GM12878 (cell line): ENCODE measurements at regions not wholly inside any gene's neighbourhood (a gene's known extent, or its start where the extent isn't known, plus 50 kb on each side); places are given as distances from the start of the nearest gene placed in this dataset.

Source experiments
- ATAC-seq: fragments of 200-7000 bp; cut with Tn5 transposase; 3 replicates; pipeline ENCODE4 v1.9.1; 2020; ENCODE audit warnings: mild to moderate bottlenecking, moderate library complexity
- BruUV-seq: library from RNA; stranded (reverse); fragments of 400-500 nt; replicated peaks from 2 replicates; lab custom pipeline; 2021; lab: Mats Ljungman, UMichigan
- CTCF ChIA-PET: fragments of 300-600 bp; sonication (Branson Sonifier 250); formaldehyde crosslinking; extraction: SDS; loops from one replicate; lab custom pipeline; 2021; ENCODE audit warnings: inconsistent platforms; lab: Yijun Ruan, JAX
- POLR2A ChIA-PET: fragments of 350-600 bp; formaldehyde crosslinking; extraction: SDS; loops from one replicate; lab custom pipeline; 2021; ENCODE audit warnings: inconsistent platforms; lab: Charles Lee
- RAD21 ChIA-PET: fragments of 300-600 bp; sonication (Branson Sonifier 250); formaldehyde crosslinking; loops from one replicate; lab custom pipeline; 2023; ENCODE audit warnings: antibody characterized with exemption; ENCODE audit not compliant: unreplicated experiment; lab: Charles Lee
- SMC1A ChIA-PET: fragments of 300-600 bp; sonication (Branson Sonifier 250); formaldehyde crosslinking; loops from one replicate; lab custom pipeline; 2023; ENCODE audit not compliant: unreplicated experiment, uncharacterized antibody; lab: Charles Lee
- DNase-seq: peaks from one replicate; pipeline ENCODE4 v3.0.0-alpha.2; 2011; ENCODE audit warnings: low read depth, low spot score
- FAIRE-seq: peaks from 3 replicates; lab custom pipeline; 2011; peaks lifted over from hg19 to GRCh38; lab: Jason Lieb, UNC
- H2AFZ ChIP-seq: 2 replicates; pipeline ENCODE4 v1.6.0; 2011; ENCODE audit warnings: low read depth, low read length, control low read depth; ENCODE audit not compliant: control insufficient read depth
- H3K27ac ChIP-seq: 2 replicates; pipeline ENCODE4 v1.5.1; 2011; ENCODE audit warnings: control low read depth; ENCODE audit not compliant: control insufficient read depth, insufficient read depth
- H3K27me3 ChIP-seq, 2 experiments: replicated peaks in 1 of 2; 2 replicates each; pipeline versions ENCODE4 v1.6.0 to v1.6.1; 2011; ENCODE audit warnings: low read length in 1 of 2; ENCODE audit not compliant: control insufficient read depth in 2 of 2, insufficient read depth in 2 of 2
- H3K36me3 ChIP-seq, 2 experiments: 2 replicates each; pipeline ENCODE4 v1.5.1; 2011; ENCODE audit warnings: low read length in 1 of 2; ENCODE audit not compliant: control insufficient read depth in 2 of 2, insufficient read depth in 2 of 2
- H3K4me1 ChIP-seq: 2 replicates; pipeline ENCODE4 v1.6.1; 2011; ENCODE audit warnings: mild to moderate bottlenecking, low read length, moderate library complexity, mixed read lengths; ENCODE audit not compliant: control insufficient read depth, insufficient read depth
- H3K4me2 ChIP-seq: 2 replicates; pipeline ENCODE4 v1.6.0; 2011; ENCODE audit warnings: control low read depth; ENCODE audit not compliant: control insufficient read depth, insufficient read depth
- H3K4me3 ChIP-seq: fragments of 200-600 bp; sonication (generic); 2 replicates; pipeline ENCODE4 v1.5.1; 2016
- H3K79me2 ChIP-seq: 2 replicates; pipeline ENCODE4 v1.6.0; 2011; ENCODE audit warnings: low read length; ENCODE audit not compliant: control insufficient read depth, insufficient read depth
- H3K9ac ChIP-seq: 2 replicates; pipeline ENCODE4 v1.8.0; 2011; ENCODE audit warnings: low read length, control low read depth, mixed read lengths; ENCODE audit not compliant: control insufficient read depth, insufficient read depth
- H3K9me3 ChIP-seq: replicated peaks from 3 replicates; pipeline ENCODE4 v1.5.1; 2011; ENCODE audit warnings: mild to moderate bottlenecking, low read length; ENCODE audit not compliant: control insufficient read depth, insufficient read depth
- H4K20me1 ChIP-seq: 2 replicates; pipeline ENCODE4 v1.6.0; 2011; ENCODE audit not compliant: control insufficient read depth, insufficient read depth
- CBX5 ChIP-seq: sonication (generic); IDR thresholded peaks from 2 replicates; pipeline ENCODE4 v1.6.1; 2016; ENCODE audit warnings: low read depth, moderate library complexity, mild to moderate bottlenecking, inconsistent platforms
- CEBPB ChIP-seq, 2 experiments: fragments of 150-350 bp in 1 of 2; IDR thresholded peaks; 2 replicates each; pipeline ENCODE4 v1.6.1; 2012 to 2014; ENCODE audit warnings: low read depth in 2 of 2, low read length in 2 of 2, borderline replicate concordance in 1 of 2, inconsistent platforms in 1 of 2
- DPF2 ChIP-seq: fragments of 450-650 bp; IDR thresholded peaks from 2 replicates; pipeline ENCODE4 v1.6.1; 2017; ENCODE audit warnings: mild to moderate bottlenecking
- FOS ChIP-seq: IDR thresholded peaks from 3 replicates; pipeline ENCODE4 v1.6.1; 2011; ENCODE audit warnings: borderline replicate concordance; ENCODE audit not compliant: insufficient read length; ENCODE audit errors: extremely low read depth
- HDAC6 ChIP-seq: fragments of 200-600 bp; sonication (generic); IDR thresholded peaks from one replicate; pipeline ENCODE4 v1.8.0; 2017; ENCODE audit warnings: antibody characterized with exemption; ENCODE audit not compliant: unreplicated experiment
- JUNB ChIP-seq: IDR thresholded peaks from 2 replicates; pipeline ENCODE4 v1.6.1; 2016; ENCODE audit warnings: antibody characterized with exemption, mild to moderate bottlenecking
- MAX ChIP-seq: IDR thresholded peaks from 2 replicates; pipeline ENCODE4 v1.6.1; 2012; ENCODE audit warnings: low read depth, low read length, improper control_type of control experiment
- PAX5 ChIP-seq: IDR thresholded peaks from 2 replicates; pipeline ENCODE4 v1.6.1; 2011; ENCODE audit warnings: low read depth, low read length, borderline replicate concordance
- PAX8 ChIP-seq: fragments of 450-650 bp; IDR thresholded peaks from 2 replicates; pipeline ENCODE4 v1.6.1; 2017; ENCODE audit warnings: mild to moderate bottlenecking, moderate library complexity
- RELA ChIP-seq: fragments of 450-650 bp; IDR thresholded peaks from 2 replicates; pipeline ENCODE4 v1.8.0; 2014; ENCODE audit warnings: borderline replicate concordance; ENCODE audit not compliant: partially characterized antibody
- REST ChIP-seq: IDR thresholded peaks from 2 replicates; pipeline ENCODE4 v1.6.1; 2012; ENCODE audit warnings: mild to moderate bottlenecking, low read depth, low read length
- RUNX3 ChIP-seq: IDR thresholded peaks from 2 replicates; pipeline ENCODE4 v1.6.1; 2012; ENCODE audit warnings: low read length, inconsistent platforms
- SREBF1 ChIP-seq: IDR thresholded peaks from 2 replicates; pipeline ENCODE4 v1.6.1; 2012; ENCODE audit warnings: mild to moderate bottlenecking, low read length
- TBL1XR1 ChIP-seq: IDR thresholded peaks from 2 replicates; pipeline ENCODE4 v1.6.1; 2012; ENCODE audit warnings: low read depth, low read length, improper control_type of control experiment
- TCF3 ChIP-seq: IDR thresholded peaks from 2 replicates; pipeline ENCODE4 v1.6.1; 2012; ENCODE audit warnings: low read depth, mild to moderate bottlenecking, low read length, borderline replicate concordance; ENCODE audit not compliant: insufficient read depth
- USF1 ChIP-seq: IDR thresholded peaks from 2 replicates; pipeline ENCODE4 v1.6.1; 2011; ENCODE audit warnings: borderline replicate concordance, low read depth, mild to moderate bottlenecking, moderate library complexity, mixed read lengths, low read length; ENCODE audit not compliant: insufficient read depth; ENCODE audit errors: extremely low read length
- USF2 ChIP-seq: IDR thresholded peaks from 2 replicates; pipeline ENCODE4 v1.6.1; 2011; ENCODE audit warnings: low read depth, low read length, improper control_type of control experiment, borderline replicate concordance
- ZNF24 ChIP-seq: fragments of 450-650 bp; IDR thresholded peaks from 2 replicates; pipeline ENCODE4 v1.6.1; 2017; ENCODE audit warnings: antibody characterized with exemption, mild to moderate bottlenecking
- ZNF622 ChIP-seq: fragments of 450-650 bp; IDR thresholded peaks from 2 replicates; pipeline ENCODE4 v1.6.1; 2017; ENCODE audit warnings: mild to moderate bottlenecking, inconsistent platforms
- WGBS: methylation state at CpG from one replicate; pipeline ENCODE4 v1.1.6; 2016; ENCODE audit warnings: low lambda C conversion rate; ENCODE audit not compliant: insufficient replicate concordance, insufficient coverage; ENCODE audit errors: missing lambda C conversion rate; 5-methylcytosine and 5-hydroxymethylcytosine counted together
- in situ Hi-C: fragments of 300-500 bp; cut with MboI; formaldehyde crosslinking; loops from 9 replicates; pipeline ENCODE4 v1.14.3; 2018; ENCODE audit warnings: mixed read lengths
- intact Hi-C: fragments of 100-400 bp; cut with micrococcal nuclease; formaldehyde crosslinking; loops from one replicate; pipeline ENCODE4 v1.14.2; 2022; ENCODE audit not compliant: unreplicated experiment

GRCh38 chr12:25637752-25638151 is 84.7 kb upstream of the LMNTD1 start (continued):
- TF ChIP-seq RELA (no peak), USF2 (no peak), CEBPB (IDR thresholded peaks at IDR 0.05; ENCODE audit: borderline replicate concordance in 1 of 2, low read depth in 2 of 2, low read length in 2 of 2) (no peak), CBX5 (no peak)

GRCh38 chr12:25639406-25639805 is 86.3 kb upstream of the LMNTD1 start:
- intact Hi-C loops (no loop called here), in situ Hi-C loops (no loop called here)
- Histone ChIP-seq H3K4me2 (no peak overlapping the region), H3K27ac (no peak overlapping the region), H4K20me1 (no peaks in the 10 kb centered on the region), H3K36me3 (no peaks in the 10 kb centered on the region), H3K9me3 (no peaks in the 10 kb centered on the region), H3K4me3 (no peak overlapping the region), H3K4me1 (no peaks in the 10 kb centered on the region), H3K27me3 (no peaks in the 10 kb centered on the region), H3K79me2 (no peaks in the 10 kb centered on the region), H3K9ac (no peak overlapping the region), H2AFZ (no peak overlapping the region)
- RAD21 ChIA-PET: no interaction called here
- FAIRE-seq (no peak), DNase-seq (no peak), ATAC-seq (no peak)
- POLR2A ChIA-PET: no interaction called here
- SMC1A ChIA-PET: no interaction called here
- no TSS peak for BruUV-seq
- 14% methylated on average over 5 of the region's 5 CpGs for WGBS
- CTCF ChIA-PET: no interaction called here
- TF ChIP-seq SREBF1: no peak
- TF ChIP-seq DPF2: no peak
- TF ChIP-seq ZNF622: no peak
- no peak for TF ChIP-seq HDAC6
- TF ChIP-seq JUNB: no peak
- TF ChIP-seq MAX: no peak
- no peak for TF ChIP-seq FOS
- no peak for TF ChIP-seq ZNF24
- TF ChIP-seq TBL1XR1: no peak
- TF ChIP-seq TCF3: no peak
- TF ChIP-seq RUNX3: no peak
- no peak for TF ChIP-seq PAX5
- no peak for TF ChIP-seq PAX8
- TF ChIP-seq USF1: no peak
- TF ChIP-seq REST: no peak
